ENCODE measurements at regions not wholly inside any gene's neighbourhood (a gene's known extent, or its start where the extent isn't known, plus 50 kb on each side); places are given as distances from the start of the nearest gene placed in this dataset.

- no peak for TF ChIP-seq CTCF (conservative IDR thresholded peaks at IDR 0.05)
- no peak for TF ChIP-seq ZFX (IDR thresholded peaks at IDR 0.05)
Observed at GRCh38 chr18:67731851-67732250, 215.3 kb upstream of the DSEL start.

Data from C4-2B (cell line).